ENCODE measurements at regions not wholly inside any gene's neighbourhood (a gene's known extent, or its start where the extent isn't known, plus 50 kb on each side); places are given as distances from the start of the nearest gene placed in this dataset.
"Not testable (repeated sequence)": the region's sequence is repeated elsewhere in the genome, so short reads cannot be mapped to it uniquely, and the experiment has no call there.

DNA sequence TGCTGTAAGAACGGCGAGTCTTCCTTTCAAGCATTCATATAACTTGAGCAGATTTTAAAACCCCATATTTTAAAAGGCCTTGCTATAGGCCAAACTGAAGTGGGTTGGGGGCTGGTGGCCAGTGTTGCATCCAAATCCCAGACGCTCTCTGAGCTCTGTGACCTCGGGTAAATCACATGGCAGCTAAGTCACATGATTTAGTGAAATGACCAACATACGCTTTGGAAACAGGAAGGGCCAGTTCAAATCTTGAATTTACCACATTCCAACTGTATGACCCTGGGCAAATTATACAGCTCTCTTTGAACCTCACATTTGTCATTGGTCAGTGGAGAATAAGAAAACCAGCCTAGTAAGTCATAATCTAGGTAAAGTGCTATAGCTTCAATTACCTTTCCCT is 519.3 kb downstream of the HAPSTR1 start:
- no peaks in the 10 kb centered on the region for H3K36me3 Mint-ChIP-seq (ENCODE audit: low read depth)
- H3K4me1 Mint-ChIP-seq, result no peaks in the 10 kb centered on the region
- no peak for ATAC-seq
- H3K27ac Mint-ChIP-seq, result no peak overlapping the region
- H3K27me3 Mint-ChIP-seq, result no peaks in the 10 kb centered on the region
- no peaks in the 10 kb centered on the region for H3K9me3 Mint-ChIP-seq
- H3K4me3 Mint-ChIP-seq, result no peak overlapping the region
- DNase-seq, result no peak

DNA sequence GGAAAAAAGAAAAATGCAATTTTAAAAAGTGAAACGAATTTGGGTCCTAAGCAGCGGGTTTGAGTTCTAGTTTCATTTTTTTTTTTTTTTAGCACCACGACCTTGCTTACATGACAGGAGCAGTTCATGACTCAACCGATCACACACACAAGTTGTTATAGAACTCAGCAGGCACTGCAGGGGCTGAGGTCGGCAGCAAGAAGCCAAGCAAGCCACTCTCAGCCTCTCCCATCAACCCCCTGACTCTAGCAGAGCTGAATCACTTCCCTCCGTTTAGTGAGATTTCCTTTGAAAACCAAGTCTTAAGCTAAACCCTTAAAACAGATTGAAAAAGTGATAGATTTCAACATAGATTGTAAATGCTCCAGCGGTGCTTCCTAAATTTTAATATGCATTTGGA is 520.8 kb downstream of the HAPSTR1 start:
- Mint-ChIP-seq H3K27ac (no peak overlapping the region), H3K4me3 (no peak overlapping the region), H3K9me3 (no peaks in the 10 kb centered on the region), H3K4me1 (no peaks in the 10 kb centered on the region), H3K27me3 (no peaks in the 10 kb centered on the region), H3K36me3 (ENCODE audit: low read depth) (no peaks in the 10 kb centered on the region)
- ATAC-seq (no peak), DNase-seq (no peak)

DNA sequence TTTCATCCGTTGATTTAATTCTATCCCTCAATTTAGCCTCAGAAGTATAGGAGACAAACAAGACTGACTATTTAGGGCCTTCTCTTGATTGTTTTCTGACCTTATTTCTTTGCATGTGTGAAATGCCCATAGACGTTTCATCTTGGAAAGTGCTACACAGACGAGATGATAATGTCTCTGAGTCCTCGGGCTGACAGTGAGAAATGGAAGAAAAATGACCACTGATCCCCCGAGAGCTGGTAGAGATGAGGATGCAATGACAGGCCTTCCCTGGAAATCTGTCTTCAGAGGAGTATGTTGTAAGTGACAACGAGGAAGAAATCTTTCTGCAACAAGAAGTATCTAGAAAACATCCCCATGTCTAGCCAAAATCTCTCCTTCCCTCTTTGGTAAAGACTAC is 522.9 kb downstream of the HAPSTR1 start:
- DNase-seq, result no peak
- Mint-ChIP-seq H3K36me3 (ENCODE audit: low read depth) (no peaks in the 10 kb centered on the region), H3K27me3 (no peaks in the 10 kb centered on the region)

GRCh38 chr16:9622268-9622667 is 530.8 kb downstream of the HAPSTR1 start:
- H3K9me3 Mint-ChIP-seq, result no peaks in the 10 kb centered on the region
- H3K4me3 Mint-ChIP-seq, result no peak overlapping the region
- ATAC-seq (no peak), DNase-seq (no peak)
- H3K36me3 Mint-ChIP-seq (ENCODE audit: low read depth), result no peaks in the 10 kb centered on the region
- no peaks in the 10 kb centered on the region for H3K27me3 Mint-ChIP-seq
- no peaks in the 10 kb centered on the region for H3K4me1 Mint-ChIP-seq
- H3K27ac Mint-ChIP-seq, result no peak overlapping the region

More for the DNA sequence above, 522.9 kb downstream of the HAPSTR1 start:
- no peak for ATAC-seq
- Mint-ChIP-seq H3K4me1 (no peaks in the 10 kb centered on the region), H3K9me3 (no peaks in the 10 kb centered on the region), H3K27ac (no peak overlapping the region), H3K4me3 (no peak overlapping the region)

DNA sequence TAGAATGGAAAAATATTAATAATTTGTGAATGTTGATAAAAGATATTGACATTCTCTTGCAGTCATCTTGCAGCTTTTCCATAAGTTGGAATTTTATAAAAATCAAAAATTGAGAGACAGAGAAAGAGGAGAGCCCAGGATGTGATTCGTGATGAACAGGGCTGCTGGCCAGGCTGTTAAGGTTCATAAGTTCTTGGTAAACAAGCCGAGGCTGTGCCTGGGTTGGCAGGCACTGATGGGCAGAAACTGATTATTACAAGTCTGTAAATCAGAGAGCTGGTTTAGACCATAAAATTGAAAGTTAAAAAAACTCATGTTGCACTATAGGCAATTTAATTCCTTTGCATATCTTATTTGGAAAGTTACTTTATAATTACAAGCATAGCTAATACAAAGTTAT is 533.7 kb downstream of the HAPSTR1 start:
- Mint-ChIP-seq H3K36me3 (ENCODE audit: low read depth) (no peaks in the 10 kb centered on the region), H3K4me3 (no peak overlapping the region), H3K27ac (no peak overlapping the region), H3K27me3 (no peaks in the 10 kb centered on the region), H3K9me3 (no peaks in the 10 kb centered on the region), H3K4me1 (no peaks in the 10 kb centered on the region)
- ATAC-seq (no peak), DNase-seq (no peak)

- Mint-ChIP-seq H3K4me1 (no peaks in the 10 kb centered on the region), H3K36me3 (ENCODE audit: low read depth) (no peaks in the 10 kb centered on the region)
These were observed 536.0 kb downstream of the HAPSTR1 start for GRCh38 chr16:9627427-9627826.

DNA sequence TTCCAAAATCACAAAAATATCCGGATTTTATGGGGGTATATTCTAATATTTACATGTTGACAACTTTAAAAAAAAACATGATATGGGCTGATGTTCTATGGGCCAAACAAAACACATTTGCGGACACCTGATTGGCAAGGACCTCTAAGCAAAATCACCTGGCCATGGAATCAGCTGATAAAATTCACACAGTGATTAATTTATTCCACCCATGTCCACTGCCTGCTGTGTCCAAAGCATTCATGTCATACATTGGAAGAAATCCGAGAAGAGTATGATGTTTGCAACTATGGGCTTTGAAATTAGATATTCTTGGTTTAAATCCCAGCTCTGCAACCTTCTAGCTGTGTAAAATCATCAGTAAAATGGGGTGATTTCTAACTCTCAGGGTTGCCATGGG is 538.7 kb downstream of the HAPSTR1 start:
- no peaks in the 10 kb centered on the region for H3K4me1 Mint-ChIP-seq
- no peak overlapping the region for H3K4me3 Mint-ChIP-seq
- H3K36me3 Mint-ChIP-seq (ENCODE audit: low read depth), result no peaks in the 10 kb centered on the region
- no peaks in the 10 kb centered on the region for H3K27me3 Mint-ChIP-seq
- ATAC-seq (no peak), DNase-seq (no peak)
- H3K27ac Mint-ChIP-seq, result no peak overlapping the region
- peaks cover 5% of the 10 kb centered on the region for H3K9me3 Mint-ChIP-seq

More at GRCh38 chr16:9627427-9627826, 536.0 kb downstream of the HAPSTR1 start:
- Mint-ChIP-seq H3K4me3 (no peak overlapping the region), H3K9me3 (peaks cover 5% of the 10 kb centered on the region), H3K27me3 (no peaks in the 10 kb centered on the region), H3K27ac (no peak overlapping the region)
- no peak for ATAC-seq
- no peak for DNase-seq

GRCh38 chr16:9630985-9631384 is 539.5 kb downstream of the HAPSTR1 start:
- no peak for DNase-seq
- Mint-ChIP-seq H3K27ac (no peak overlapping the region), H3K27me3 (no peaks in the 10 kb centered on the region), H3K9me3 (peaks cover 6% of the 10 kb centered on the region), H3K4me1 (no peaks in the 10 kb centered on the region), H3K36me3 (ENCODE audit: low read depth) (no peaks in the 10 kb centered on the region), H3K4me3 (no peak overlapping the region)
- ATAC-seq, result no peak

DNA sequence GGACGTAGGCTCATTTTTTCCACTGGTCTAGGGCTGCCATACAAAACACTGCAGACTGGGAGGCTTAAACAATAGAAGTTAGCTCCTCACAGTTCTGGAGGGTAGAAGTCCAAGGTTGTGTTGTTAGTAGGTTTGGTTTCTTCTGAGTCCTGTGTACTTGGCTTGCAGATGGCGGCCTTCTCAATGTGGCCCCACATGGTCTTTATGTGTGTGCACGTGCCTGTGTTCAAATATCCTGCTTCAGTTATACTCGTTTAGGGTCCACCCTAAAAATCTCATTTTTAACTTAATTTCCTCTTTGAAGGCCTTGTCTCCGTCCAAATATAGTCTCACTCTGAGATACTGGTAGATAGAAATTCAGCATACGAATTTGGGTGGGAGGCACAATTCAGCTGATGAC is 542.4 kb downstream of the HAPSTR1 start:
- no peak overlapping the region for H3K27ac Mint-ChIP-seq
- H3K4me1 Mint-ChIP-seq, result no peaks in the 10 kb centered on the region
- no peak overlapping the region for H3K4me3 Mint-ChIP-seq
- DNase-seq, result no peak
- ATAC-seq, result no peak
- H3K9me3 Mint-ChIP-seq, result peaks cover 11% of the 10 kb centered on the region
- H3K36me3 Mint-ChIP-seq (ENCODE audit: low read depth), result no peaks in the 10 kb centered on the region
- H3K27me3 Mint-ChIP-seq, result no peaks in the 10 kb centered on the region

DNA sequence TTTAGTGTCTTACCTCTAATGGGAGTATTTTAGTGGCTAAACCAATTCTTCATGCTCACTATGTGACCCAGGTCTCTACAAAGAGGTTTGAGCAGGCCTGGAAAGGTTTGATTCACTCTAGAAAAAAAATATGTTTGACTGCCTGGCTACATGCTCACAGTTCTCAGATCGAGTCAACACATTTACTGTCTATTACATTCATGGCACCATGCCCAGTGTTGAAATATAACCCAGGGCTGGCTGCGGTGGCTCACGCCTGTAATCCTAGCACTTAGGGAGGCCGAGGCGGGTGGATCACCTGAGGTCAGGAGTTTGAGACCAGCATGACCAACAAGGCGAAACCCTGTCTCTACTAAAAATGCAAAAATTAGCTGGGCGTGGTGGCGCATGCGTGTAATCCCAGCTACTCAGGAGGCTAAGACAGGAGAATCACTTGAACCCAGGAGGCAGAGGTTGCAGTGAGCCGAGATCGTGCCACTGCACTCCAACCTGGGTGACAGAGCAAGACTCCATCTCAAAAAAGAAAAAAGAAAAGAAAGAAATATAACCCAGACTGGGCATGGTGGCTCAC is 543.8 kb downstream of the HAPSTR1 start:
- not testable (repeated sequence) for H3K4me3 Mint-ChIP-seq; H3K4me1 Mint-ChIP-seq; ATAC-seq; H3K36me3 Mint-ChIP-seq (ENCODE audit: low read depth); H3K27me3 Mint-ChIP-seq; DNase-seq; H3K27ac Mint-ChIP-seq
- H3K9me3 Mint-ChIP-seq, result peaks cover 11% of the 10 kb centered on the region

GRCh38 chr16:9644258-9644657 is 538.0 kb downstream of the GRIN2A start:
- no peak overlapping the region for H3K4me3 Mint-ChIP-seq
- no peaks in the 10 kb centered on the region for H3K36me3 Mint-ChIP-seq (ENCODE audit: low read depth)
- H3K9me3 Mint-ChIP-seq, result no peaks in the 10 kb centered on the region
- H3K4me1 Mint-ChIP-seq, result no peaks in the 10 kb centered on the region
- DNase-seq (no peak), ATAC-seq (no peak)
- peaks cover 3% of the 10 kb centered on the region for H3K27me3 Mint-ChIP-seq
- no peak overlapping the region for H3K27ac Mint-ChIP-seq

DNA sequence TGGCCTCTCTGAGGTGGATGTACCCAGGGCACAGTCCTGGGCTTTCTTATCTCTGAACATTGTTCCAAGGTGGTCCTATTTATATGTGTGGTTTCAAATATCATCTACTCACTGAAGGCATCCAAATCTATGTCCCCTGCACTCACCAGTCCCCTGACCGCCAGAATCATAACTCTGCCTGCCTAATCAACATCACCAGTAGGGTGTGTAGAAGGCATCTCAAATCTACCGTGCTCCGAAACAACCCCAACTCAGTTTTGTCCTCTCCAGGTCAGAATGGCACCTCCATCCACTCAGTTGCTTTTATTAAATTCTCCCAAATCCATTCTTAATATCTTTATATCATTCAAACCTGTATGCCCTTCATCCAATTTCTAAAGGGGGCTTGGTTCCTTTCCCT is 536.3 kb downstream of the GRIN2A start:
- H3K4me3 Mint-ChIP-seq, result no peak overlapping the region
- no peaks in the 10 kb centered on the region for H3K4me1 Mint-ChIP-seq
- DNase-seq (no peak), ATAC-seq (no peak)
- no peaks in the 10 kb centered on the region for H3K9me3 Mint-ChIP-seq
- no peak overlapping the region for H3K27ac Mint-ChIP-seq
- H3K27me3 Mint-ChIP-seq, result peaks cover 3% of the 10 kb centered on the region
- H3K36me3 Mint-ChIP-seq (ENCODE audit: low read depth), result no peaks in the 10 kb centered on the region

DNA sequence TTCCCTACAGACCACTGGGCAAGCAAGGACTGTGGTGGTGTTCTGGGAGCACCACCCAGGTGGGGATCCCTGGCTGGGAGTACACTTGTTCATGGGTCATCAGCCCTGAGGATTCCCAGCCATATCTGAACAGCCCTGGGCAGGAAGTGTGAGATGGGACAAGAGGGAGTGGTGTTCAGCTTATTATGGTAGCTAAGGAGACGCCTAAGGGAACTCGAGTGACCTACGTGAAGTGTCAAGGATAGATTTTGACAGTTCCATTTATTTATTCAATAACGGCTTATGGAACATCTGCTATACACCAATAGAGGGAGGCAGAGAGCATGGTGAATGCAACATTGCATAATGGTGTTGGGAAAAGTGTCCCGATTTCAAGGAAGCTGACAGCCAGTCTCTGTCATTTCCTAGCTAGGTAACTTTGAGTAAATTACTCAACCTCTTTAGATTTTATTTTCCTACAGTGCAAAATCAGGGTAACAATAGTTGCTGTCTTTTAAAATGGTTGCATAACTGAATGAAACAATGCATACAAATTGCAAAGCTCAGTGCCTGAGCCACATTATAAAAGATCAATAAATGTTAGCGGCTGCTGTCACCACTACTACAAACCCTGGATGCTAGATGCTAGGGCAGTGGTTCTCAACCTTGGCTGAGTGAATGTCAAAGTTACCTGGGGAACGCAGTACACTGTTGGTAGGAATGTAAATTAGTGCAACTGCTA is 534.1 kb downstream of the GRIN2A start:
- no peaks in the 10 kb centered on the region for H3K36me3 Mint-ChIP-seq (ENCODE audit: low read depth)
- no peak overlapping the region for H3K4me3 Mint-ChIP-seq
- no peak for ATAC-seq
- no peak for DNase-seq
- H3K9me3 Mint-ChIP-seq, result no peaks in the 10 kb centered on the region
- no peaks in the 10 kb centered on the region for H3K4me1 Mint-ChIP-seq
- no peak overlapping the region for H3K27ac Mint-ChIP-seq
- H3K27me3 Mint-ChIP-seq, result peaks cover 3% of the 10 kb centered on the region

GRCh38 chr16:9650284-9650683 is 531.9 kb downstream of the GRIN2A start:
- Mint-ChIP-seq H3K27ac (no peak overlapping the region), H3K4me1 (no peaks in the 10 kb centered on the region), H3K36me3 (ENCODE audit: low read depth) (no peaks in the 10 kb centered on the region), H3K4me3 (no peak overlapping the region), H3K9me3 (no peaks in the 10 kb centered on the region), H3K27me3 (peaks cover under 1% of the 10 kb centered on the region)
- ATAC-seq, result no peak
- no peak for DNase-seq

DNA sequence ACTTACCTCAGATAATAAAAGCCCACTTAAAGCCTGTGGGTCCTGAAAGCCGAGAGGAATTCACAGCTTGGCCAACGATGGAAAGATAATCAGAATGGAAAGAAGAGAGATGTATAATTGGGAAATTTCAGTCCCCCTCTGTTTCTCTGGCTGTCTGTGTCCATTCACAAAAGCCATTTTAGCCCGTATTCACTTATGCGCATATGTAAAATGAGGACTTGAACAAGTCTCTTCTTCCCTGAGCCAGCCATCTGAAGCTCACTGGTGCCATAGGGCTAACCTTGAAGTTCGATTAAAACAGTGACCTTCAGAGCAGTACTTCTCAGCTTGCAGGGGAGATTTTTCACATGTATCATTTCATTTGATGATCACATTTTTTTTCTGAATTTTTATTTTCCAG is 527.2 kb downstream of the GRIN2A start:
- ATAC-seq (no peak), DNase-seq (no peak)
- Mint-ChIP-seq H3K4me3 (no peak overlapping the region), H3K27ac (no peak overlapping the region), H3K4me1 (no peaks in the 10 kb centered on the region), H3K36me3 (ENCODE audit: low read depth) (no peaks in the 10 kb centered on the region), H3K9me3 (no peaks in the 10 kb centered on the region), H3K27me3 (no peaks in the 10 kb centered on the region)

DNA sequence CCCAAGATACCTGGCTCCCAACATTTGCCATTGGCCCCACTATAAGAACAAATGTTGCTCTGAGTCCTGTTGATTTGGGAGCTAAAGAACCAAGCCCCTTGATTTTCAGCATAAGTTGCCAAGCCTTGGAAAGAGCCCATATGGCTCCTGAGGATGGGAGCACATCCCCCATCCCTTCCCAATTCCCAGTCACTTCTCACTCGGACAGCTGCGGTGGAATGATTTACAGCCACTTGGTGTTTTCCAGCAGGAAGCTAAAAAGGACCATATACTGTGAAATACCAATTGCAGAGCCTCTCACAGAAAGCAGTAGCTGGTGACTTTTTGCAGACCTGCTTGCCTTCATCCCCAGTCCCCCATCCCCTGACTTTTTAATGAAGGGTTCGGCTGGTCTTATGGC is 524.6 kb downstream of the GRIN2A start:
- DNase-seq (no peak), ATAC-seq (no peak)
- no peaks in the 10 kb centered on the region for H3K4me1 Mint-ChIP-seq
- H3K27ac Mint-ChIP-seq, result no peak overlapping the region
- no peak overlapping the region for H3K4me3 Mint-ChIP-seq
- H3K9me3 Mint-ChIP-seq, result no peaks in the 10 kb centered on the region
- H3K27me3 Mint-ChIP-seq, result no peaks in the 10 kb centered on the region
- H3K36me3 Mint-ChIP-seq (ENCODE audit: low read depth), result no peaks in the 10 kb centered on the region
